Right lobe of liver (tissue), 4 donors: ENCODE measurements at regions not wholly inside any gene's neighbourhood (a gene's known extent, or its start where the extent isn't known, plus 50 kb on each side); places are given as distances from the start of the nearest gene placed in this dataset.

Experiments used
- CTCF ChIP-seq, 4 donors: fragments of 200-600 bp in 3 of 4; fragments of 450-650 bp in 1 of 4; IDR thresholded peaks; one replicate each; pipeline versions ENCODE4 v1.5.1 to v1.8.0; 2016 to 2022; ENCODE audit warnings: antibody characterized with exemption in 4 of 4, mild to moderate bottlenecking in 2 of 4
- POLR2A ChIP-seq: fragments of 450-650 bp; IDR thresholded peaks from one replicate; pipeline ENCODE4 v1.6.1; 2017; ENCODE audit warnings: antibody characterized with exemption, mild to moderate bottlenecking
- donor health status: DM: no; HTN: no; CAD: no.
- donor health status: DM: no; HTN: no; CAD: no.
- donor health status: DM: no; HTN: yes; CAD: no.

- no peak for TF ChIP-seq CTCF (IDR thresholded peaks at IDR 0.05)
- no peak for TF ChIP-seq POLR2A
Observed at GRCh38 chr3:182609575-182610156, 183.6 kb upstream of the ATP11B start.
